Heart left ventricle (tissue), 13 donors: ENCODE measurements at regions not wholly inside any gene's neighbourhood (a gene's known extent, or its start where the extent isn't known, plus 50 kb on each side); places are given as distances from the start of the nearest gene placed in this dataset.

ENCODE experiments used
- POLR2A ChIP-seq, 2 donors: fragments of 450-650 bp; IDR thresholded peaks; one replicate each; pipeline ENCODE4 v1.6.1; 2017; ENCODE audit warnings: antibody characterized with exemption in 2 of 2, mild to moderate bottlenecking in 2 of 2, moderate library complexity in 2 of 2
- TF ChIP-seq, protein P1 (sequence below), 12 donors: fragments of 200-600 bp; sonication (generic) in 4 of 12; IDR thresholded peaks; one replicate each; pipeline versions ENCODE4 v1.5.0 to v1.8.0; 2018 to 2022; ENCODE audit warnings: antibody characterized with exemption in 12 of 12, mild to moderate bottlenecking in 5 of 12
- donor health status: ischemic (EF 13 %, LVEDD 7.1; RV severe dilation, severe dysfunction).
- donor health status: DM: no; HTN: yes; CAD: no.
- donor health status: DM: no; HTN: no; CAD: no.
- donor health status: ischemic (EF 25% LVEDD 6.9; RV normal size, moderate dysfunction).
- donor health status: ischemic (EF 25% LVEDD 5.7; RV mildly dilated, moderate dysfunction).
- donor health status: ischemic (EF 35%, LVEDD 5.7; RV mildly dilated, moderate dysfunction).
- donor health status: nonischemic (EF 11% LVEDD 7.7; RV severe dilation, severe dysfunction).
- donor health status: DM: yes; HTN: yes; CAD: no.
- donor health status: PGD.
- donor health status: ischemic (EF 29% LVEDD 5.4; RV normal size, mild dysfunction).
- donor health status: nonischemic (EF 23%, LVEDD 6.1; RV moderate dilation, normal function).

DNA sequence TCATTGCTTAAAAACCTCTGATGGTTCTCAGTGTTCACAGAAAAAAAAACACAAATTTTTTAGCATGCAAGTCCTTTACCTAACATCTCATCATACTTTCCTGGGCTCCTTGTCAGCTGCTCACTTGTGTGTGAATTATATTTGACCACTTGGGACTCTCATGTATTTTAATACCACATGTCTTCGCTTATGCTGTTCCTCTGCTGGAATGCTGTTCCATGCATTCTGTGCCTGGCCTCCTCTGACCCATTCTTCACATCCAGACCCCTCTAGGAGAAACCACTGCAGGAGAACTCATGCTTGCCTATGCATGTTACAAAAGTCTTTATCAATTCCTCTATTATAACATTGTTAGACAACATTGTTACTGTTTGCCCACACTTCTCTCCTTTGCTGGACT is 157.6 kb downstream of the PDGFRA start:
- TF ChIP-seq, protein P1, sequence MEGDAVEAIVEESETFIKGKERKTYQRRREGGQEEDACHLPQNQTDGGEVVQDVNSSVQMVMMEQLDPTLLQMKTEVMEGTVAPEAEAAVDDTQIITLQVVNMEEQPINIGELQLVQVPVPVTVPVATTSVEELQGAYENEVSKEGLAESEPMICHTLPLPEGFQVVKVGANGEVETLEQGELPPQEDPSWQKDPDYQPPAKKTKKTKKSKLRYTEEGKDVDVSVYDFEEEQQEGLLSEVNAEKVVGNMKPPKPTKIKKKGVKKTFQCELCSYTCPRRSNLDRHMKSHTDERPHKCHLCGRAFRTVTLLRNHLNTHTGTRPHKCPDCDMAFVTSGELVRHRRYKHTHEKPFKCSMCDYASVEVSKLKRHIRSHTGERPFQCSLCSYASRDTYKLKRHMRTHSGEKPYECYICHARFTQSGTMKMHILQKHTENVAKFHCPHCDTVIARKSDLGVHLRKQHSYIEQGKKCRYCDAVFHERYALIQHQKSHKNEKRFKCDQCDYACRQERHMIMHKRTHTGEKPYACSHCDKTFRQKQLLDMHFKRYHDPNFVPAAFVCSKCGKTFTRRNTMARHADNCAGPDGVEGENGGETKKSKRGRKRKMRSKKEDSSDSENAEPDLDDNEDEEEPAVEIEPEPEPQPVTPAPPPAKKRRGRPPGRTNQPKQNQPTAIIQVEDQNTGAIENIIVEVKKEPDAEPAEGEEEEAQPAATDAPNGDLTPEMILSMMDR (IDR thresholded peaks at IDR 0.05) = no peak
- no peak for TF ChIP-seq POLR2A (IDR thresholded peaks at IDR 0.05)
